SK-N-SH treated with all-trans-retinoic acid at 6 μM for 48 hours (cell line): ENCODE measurements at regions not wholly inside any gene's neighbourhood (a gene's known extent, or its start where the extent isn't known, plus 50 kb on each side); places are given as distances from the start of the nearest gene placed in this dataset.

Experiments
- ATAC-seq: fragments of 200-7000 bp; cut with Tn5 transposase; 3 replicates; pipeline ENCODE4 v1.9.1; 2020; ENCODE audit warnings: mild to moderate bottlenecking, moderate library complexity
- ARNTL ChIP-seq: fragments of 450-650 bp; formaldehyde crosslinking; IDR thresholded peaks from 2 replicates; pipeline ENCODE4 v1.5.0; 2020; ENCODE audit warnings: low read depth, mild to moderate bottlenecking, moderate library complexity, borderline replicate concordance
- BACH2 ChIP-seq: fragments of 250-450 bp; sonication (Bioruptor Pico); IDR thresholded peaks from 2 replicates; pipeline ENCODE4 v1.9.0; 2021; ENCODE audit warnings: mild to moderate bottlenecking, borderline replicate concordance
- CREB5 ChIP-seq: fragments of 250-450 bp; sonication (Bioruptor Pico); IDR thresholded peaks from 2 replicates; pipeline ENCODE4 v1.5.1; 2020; ENCODE audit warnings: low read depth, mild to moderate bottlenecking, moderate library complexity
- CSDC2 ChIP-seq: fragments of 250-450 bp; sonication (Bioruptor Pico); IDR thresholded peaks from 2 replicates; pipeline ENCODE4 v1.5.0; 2020; ENCODE audit warnings: mild to moderate bottlenecking, moderate library complexity
- CSRNP3 ChIP-seq: fragments of 250-450 bp; sonication (Bioruptor Pico); IDR thresholded peaks from 2 replicates; pipeline ENCODE4 v1.5.1; 2021; ENCODE audit warnings: mild to moderate bottlenecking, moderate library complexity
- ESRRG ChIP-seq: fragments of 250-450 bp; sonication (Bioruptor Pico); IDR thresholded peaks from 2 replicates; pipeline ENCODE4 v1.6.1; 2021; ENCODE audit warnings: mild to moderate bottlenecking
- GLIS3 ChIP-seq: fragments of 250-450 bp; sonication (Bioruptor Pico); IDR thresholded peaks from 2 replicates; pipeline ENCODE4 v1.5.0; 2020; ENCODE audit warnings: mild to moderate bottlenecking, moderate library complexity
- ISL1 ChIP-seq: fragments of 250-450 bp; sonication (Bioruptor Pico); IDR thresholded peaks from 2 replicates; pipeline ENCODE4 v2.1.2; 2022; ENCODE audit warnings: mild to moderate bottlenecking, moderate library complexity
- OSR1 ChIP-seq: fragments of 250-450 bp; sonication (Bioruptor Pico); IDR thresholded peaks from 2 replicates; pipeline ENCODE4 v1.8.0; 2022; ENCODE audit warnings: moderate library complexity, mild to moderate bottlenecking, inconsistent platforms
- PATZ1 ChIP-seq: fragments of 250-450 bp; sonication (Bioruptor Pico); IDR thresholded peaks from 2 replicates; pipeline ENCODE4 v1.8.0; 2020; ENCODE audit warnings: mild to moderate bottlenecking, moderate library complexity, borderline replicate concordance
- PPARA ChIP-seq: fragments of 250-450 bp; sonication (Bioruptor Pico); IDR thresholded peaks from 2 replicates; pipeline ENCODE4 v1.5.0; 2020; ENCODE audit warnings: mild to moderate bottlenecking, borderline replicate concordance
- RARB ChIP-seq: fragments of 250-450 bp; sonication (Bioruptor Pico); IDR thresholded peaks from 2 replicates; pipeline ENCODE4 v1.8.0; 2021; ENCODE audit warnings: mild to moderate bottlenecking, moderate library complexity
- SNAI2 ChIP-seq: fragments of 250-450 bp; sonication (Bioruptor Pico); IDR thresholded peaks from 2 replicates; pipeline ENCODE4 v1.5.0; 2020; ENCODE audit warnings: mild to moderate bottlenecking, moderate library complexity
- TCF4 ChIP-seq: fragments of 250-450 bp; sonication (Bioruptor Pico); IDR thresholded peaks from 2 replicates; pipeline ENCODE4 v1.8.0; 2021; ENCODE audit warnings: mild to moderate bottlenecking, moderate library complexity, borderline replicate concordance
- TOX ChIP-seq: fragments of 250-450 bp; sonication (Bioruptor Pico); IDR thresholded peaks from 2 replicates; pipeline ENCODE4 v1.8.0; 2021; ENCODE audit warnings: mild to moderate bottlenecking, moderate library complexity, borderline replicate concordance
- TSHZ2 ChIP-seq: fragments of 250-450 bp; sonication (Bioruptor Pico); IDR thresholded peaks from 2 replicates; pipeline ENCODE4 v1.5.0; 2020; ENCODE audit warnings: mild to moderate bottlenecking, moderate library complexity
- ZFP3 ChIP-seq: fragments of 250-450 bp; sonication (Bioruptor Pico); IDR thresholded peaks from 2 replicates; pipeline ENCODE4 v1.5.0; 2020; ENCODE audit warnings: mild to moderate bottlenecking, moderate library complexity
- ZFP30 ChIP-seq: fragments of 450-650 bp; formaldehyde crosslinking; IDR thresholded peaks from 2 replicates; pipeline ENCODE4 v1.5.0; 2022; ENCODE audit warnings: mild to moderate bottlenecking, moderate library complexity
- ZNF565 ChIP-seq: fragments of 450-650 bp; formaldehyde crosslinking; conservative IDR thresholded peaks from 2 replicates; pipeline ENCODE4 v1.5.0; 2020; ENCODE audit warnings: low read depth, mild to moderate bottlenecking, moderate library complexity
- ZNF8 ChIP-seq: fragments of 450-650 bp; formaldehyde crosslinking; IDR thresholded peaks from 2 replicates; pipeline ENCODE4 v1.5.0; 2020; ENCODE audit warnings: mild to moderate bottlenecking, moderate library complexity

- ATAC-seq = no peak
- no peak for TF ChIP-seq CREB5 (CRISPR knock-in tag)
- TF ChIP-seq GLIS3 (CRISPR knock-in tag) = no peak
- TF ChIP-seq ZFP30 = no peak
- TF ChIP-seq ARNTL (CRISPR knock-in tag) = no peak
- no peak for TF ChIP-seq OSR1 (CRISPR knock-in tag)
- TF ChIP-seq ZNF565 (CRISPR knock-in tag) = no peak
- TF ChIP-seq PPARA (CRISPR knock-in tag) = no peak
- TF ChIP-seq RARB = no peak
- TF ChIP-seq SNAI2 (CRISPR knock-in tag) = no peak
- TF ChIP-seq TOX = no peak
- TF ChIP-seq ISL1 (CRISPR knock-in tag) = no peak
- no peak for TF ChIP-seq PATZ1
Observed at GRCh38 chr4:1532549-1533395, 126.5 kb upstream of the NKX1-1 start.

GRCh38 chr4:1531683-1532548, 125.7 kb upstream of the NKX1-1 start:
- no peak for ATAC-seq
- TF ChIP-seq GLIS3 (CRISPR knock-in tag) = no peak
- no peak for TF ChIP-seq PPARA (CRISPR knock-in tag)
- no peak for TF ChIP-seq CSDC2 (CRISPR knock-in tag)
- TF ChIP-seq ISL1 (CRISPR knock-in tag) = no peak
- TF ChIP-seq ZNF8 = no peak
- TF ChIP-seq TSHZ2 (CRISPR knock-in tag) = no peak
- TF ChIP-seq CSRNP3 (CRISPR knock-in tag) = no peak
- no peak for TF ChIP-seq ZFP3
- no peak for TF ChIP-seq ESRRG (CRISPR knock-in tag)
- no peak for TF ChIP-seq TCF4 (CRISPR knock-in tag)
- no peak for TF ChIP-seq BACH2 (CRISPR knock-in tag)
- TF ChIP-seq PATZ1 = no peak
- TF ChIP-seq SNAI2 (CRISPR knock-in tag) = no peak
- TF ChIP-seq ZFP30 = no peak
- TF ChIP-seq, all 23 proteins: peak for 0
